ENCODE measurements at regions not wholly inside any gene's neighbourhood (a gene's known extent, or its start where the extent isn't known, plus 50 kb on each side); places are given as distances from the start of the nearest gene placed in this dataset.

DNA sequence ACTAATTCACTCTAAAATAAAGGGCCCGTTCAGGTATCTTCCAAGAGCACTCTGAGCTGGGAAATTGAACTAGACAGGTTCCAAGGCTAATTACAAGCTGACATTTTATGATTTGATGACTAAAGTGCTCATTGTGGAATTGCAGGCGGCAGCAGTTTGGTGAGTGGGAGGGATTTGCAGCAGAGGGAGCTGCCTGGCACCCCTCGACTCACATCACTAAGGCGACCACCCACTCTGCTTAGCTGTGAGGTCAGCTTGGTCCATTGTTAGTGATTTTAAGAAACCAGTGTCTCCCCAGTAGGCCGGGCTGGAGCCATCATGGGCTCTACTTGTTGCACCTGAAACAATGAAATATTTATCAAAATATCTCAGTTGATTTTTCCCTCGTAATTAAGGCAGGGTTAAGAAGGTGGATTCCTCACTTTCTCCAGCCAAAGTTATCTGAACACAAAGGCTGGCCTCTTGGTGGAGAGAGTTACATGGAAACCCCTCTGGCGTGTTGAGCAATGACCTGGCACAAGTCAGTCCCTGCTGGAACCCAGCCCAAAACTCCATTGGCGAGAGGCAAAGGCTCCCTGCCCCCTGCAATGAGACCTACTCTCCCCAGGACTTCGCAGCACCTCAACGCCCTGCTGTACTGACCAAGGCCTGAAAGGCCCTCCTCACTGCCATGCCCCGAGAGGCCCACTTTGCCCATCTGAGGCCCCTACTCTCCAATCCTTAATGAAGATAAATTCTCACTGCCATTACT lies 65.0 kb upstream of the ATP2B2 start:
- ATAC-seq: no peak
- Mint-ChIP-seq H3K27me3 (ENCODE audit: low read depth) (peaks cover 27% of the 10 kb centered on the region), H3K4me3 (no peak overlapping the region), H3K27ac (no peak overlapping the region), H3K36me3 (ENCODE audit: low read depth) (no peaks in the 10 kb centered on the region), H3K4me1 (ENCODE audit: low read depth) (no peaks in the 10 kb centered on the region), H3K9me3 (ENCODE audit: insufficient read depth) (no peaks in the 10 kb centered on the region)
- CTCF ChIA-PET: interaction anchor here (0.8 kb wide), 1 partner anchor 41 kb away, joined by 4 read pairs; no protein-coding TSS in a partner anchor
- DNase-seq: no peak
- POLR2A ChIA-PET: no interaction called here

DNA sequence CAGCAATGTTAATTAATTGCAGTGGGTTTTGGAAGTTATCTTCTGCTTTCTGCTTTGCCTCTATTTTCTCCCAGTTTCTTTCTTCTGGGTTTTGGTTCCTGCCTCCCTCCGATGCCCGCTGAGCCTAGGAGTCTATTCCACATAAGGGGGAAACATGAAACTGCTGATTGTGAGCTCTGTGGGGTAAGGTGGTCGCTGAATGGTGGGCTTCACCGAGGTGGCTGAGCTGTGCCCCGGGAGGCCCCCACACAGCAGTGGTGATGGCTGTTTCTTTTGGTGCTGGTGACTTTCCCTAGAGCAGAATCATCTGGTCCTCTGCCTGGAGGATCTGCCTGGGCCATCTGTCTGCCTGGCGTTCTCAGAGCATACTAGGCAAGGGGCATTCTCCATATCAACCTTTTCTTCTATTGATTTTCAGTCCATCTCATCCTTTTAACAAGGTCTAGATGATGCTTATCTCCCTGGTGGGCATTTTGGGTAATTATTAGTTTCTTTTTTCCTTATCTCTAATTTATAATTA lies 68.8 kb upstream of the ATP2B2 start:
- peaks cover 12% of the 10 kb centered on the region for H3K27me3 Mint-ChIP-seq (ENCODE audit: low read depth)
- CTCF ChIA-PET: no interaction called here
- H3K36me3 Mint-ChIP-seq (ENCODE audit: low read depth): no peaks in the 10 kb centered on the region
- ATAC-seq: no peak
- no peaks in the 10 kb centered on the region for H3K9me3 Mint-ChIP-seq (ENCODE audit: insufficient read depth)
- no peak overlapping the region for H3K27ac Mint-ChIP-seq
- POLR2A ChIA-PET: no interaction called here
- no peaks in the 10 kb centered on the region for H3K4me1 Mint-ChIP-seq (ENCODE audit: low read depth)
- DNase-seq: no peak
- no peak overlapping the region for H3K4me3 Mint-ChIP-seq

DNA sequence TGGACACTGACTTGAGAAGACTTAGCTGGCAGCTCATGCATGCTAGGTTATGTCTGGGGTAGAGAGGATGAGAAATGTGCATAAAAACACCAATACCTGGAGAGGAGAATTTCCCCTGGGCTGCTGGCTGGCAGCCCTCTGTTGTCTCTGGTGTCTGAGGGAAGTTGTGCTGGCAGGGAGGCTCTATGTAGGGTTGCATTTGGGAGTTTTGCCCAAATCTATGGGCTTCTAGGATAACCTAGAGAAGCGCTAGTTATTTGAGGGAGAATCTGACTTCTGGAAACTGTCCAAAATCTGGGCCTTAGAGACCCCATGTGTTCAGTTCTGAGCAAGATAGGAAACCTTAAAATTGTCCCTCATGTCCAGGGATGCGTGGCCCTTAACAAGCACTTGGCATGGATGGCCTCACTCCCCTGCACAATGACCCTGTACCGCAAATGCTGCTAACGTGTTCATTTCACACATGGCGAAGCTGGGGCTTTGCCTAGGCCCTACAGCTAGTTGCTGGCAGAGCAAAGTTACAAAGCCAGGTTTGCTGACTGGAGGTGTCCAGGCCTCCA lies 70.3 kb upstream of the ATP2B2 start:
- no peaks in the 10 kb centered on the region for H3K9me3 Mint-ChIP-seq (ENCODE audit: insufficient read depth)
- ATAC-seq: no peak
- CTCF ChIA-PET: no interaction called here

DNA sequence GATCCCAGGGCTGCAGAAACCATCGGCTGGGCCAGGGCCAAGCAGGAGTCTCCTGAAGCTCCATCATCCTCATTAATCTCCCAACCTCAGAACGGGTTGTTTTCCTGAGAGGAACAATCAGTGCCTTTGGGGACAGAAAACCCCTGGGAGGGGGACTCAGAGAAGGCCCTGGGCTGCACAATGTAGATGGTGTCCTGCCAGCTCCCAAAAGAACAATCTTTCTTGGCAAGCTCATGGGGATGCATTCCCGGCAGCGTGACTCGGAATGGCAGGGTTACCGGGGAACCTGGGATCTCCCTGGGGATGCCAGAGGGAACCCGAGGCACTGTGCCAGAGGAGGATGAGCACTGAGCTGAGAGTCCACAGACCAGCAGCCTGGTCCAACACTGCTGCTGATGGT lies 72.1 kb upstream of the ATP2B2 start:
- H3K4me3 Mint-ChIP-seq: no peak overlapping the region
- CTCF ChIA-PET: no interaction called here
- DNase-seq (no peak), ATAC-seq (no peak)
- POLR2A ChIA-PET: no interaction called here
- no peaks in the 10 kb centered on the region for H3K4me1 Mint-ChIP-seq (ENCODE audit: low read depth)
- H3K36me3 Mint-ChIP-seq (ENCODE audit: low read depth): no peaks in the 10 kb centered on the region
- H3K27me3 Mint-ChIP-seq (ENCODE audit: low read depth): peaks cover 20% of the 10 kb centered on the region
- no peak overlapping the region for H3K27ac Mint-ChIP-seq
- no peaks in the 10 kb centered on the region for H3K9me3 Mint-ChIP-seq (ENCODE audit: insufficient read depth)

More for the DNA sequence above, 70.3 kb upstream of the ATP2B2 start:
- DNase-seq: no peak
- Mint-ChIP-seq H3K4me1 (ENCODE audit: low read depth) (no peaks in the 10 kb centered on the region), H3K4me3 (no peak overlapping the region), H3K36me3 (ENCODE audit: low read depth) (no peaks in the 10 kb centered on the region), H3K27ac (no peak overlapping the region), H3K27me3 (ENCODE audit: low read depth) (peaks cover 12% of the 10 kb centered on the region)
- POLR2A ChIA-PET: no interaction called here

DNA sequence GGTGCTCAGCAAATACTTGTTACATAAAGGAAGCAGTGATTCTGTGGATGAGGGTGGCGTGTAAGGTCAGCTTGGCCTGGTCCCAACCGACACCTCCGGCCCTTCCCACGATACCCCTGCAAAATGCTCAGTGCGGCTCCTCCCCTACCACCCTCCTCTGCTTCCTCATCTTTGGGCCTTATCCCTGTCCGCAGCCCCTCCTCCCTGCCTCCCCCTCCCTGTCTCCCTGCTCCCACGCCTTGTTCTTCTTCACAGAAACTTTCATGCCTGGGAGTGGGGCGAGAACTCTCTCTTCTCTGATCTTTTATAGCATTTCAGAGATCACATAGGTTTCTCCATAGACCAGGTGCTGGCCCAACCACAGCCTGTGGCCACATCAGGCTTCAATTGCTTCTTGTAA lies 75.0 kb upstream of the ATP2B2 start:
- Mint-ChIP-seq H3K27ac (no peak overlapping the region), H3K27me3 (ENCODE audit: low read depth) (peaks cover 20% of the 10 kb centered on the region), H3K9me3 (ENCODE audit: insufficient read depth) (no peaks in the 10 kb centered on the region), H3K4me1 (ENCODE audit: low read depth) (no peaks in the 10 kb centered on the region), H3K36me3 (ENCODE audit: low read depth) (no peaks in the 10 kb centered on the region), H3K4me3 (no peak overlapping the region)
- ChIA-PET CTCF (no interaction called here), POLR2A (no interaction called here)
- no peak for DNase-seq
- ATAC-seq: no peak

DNA sequence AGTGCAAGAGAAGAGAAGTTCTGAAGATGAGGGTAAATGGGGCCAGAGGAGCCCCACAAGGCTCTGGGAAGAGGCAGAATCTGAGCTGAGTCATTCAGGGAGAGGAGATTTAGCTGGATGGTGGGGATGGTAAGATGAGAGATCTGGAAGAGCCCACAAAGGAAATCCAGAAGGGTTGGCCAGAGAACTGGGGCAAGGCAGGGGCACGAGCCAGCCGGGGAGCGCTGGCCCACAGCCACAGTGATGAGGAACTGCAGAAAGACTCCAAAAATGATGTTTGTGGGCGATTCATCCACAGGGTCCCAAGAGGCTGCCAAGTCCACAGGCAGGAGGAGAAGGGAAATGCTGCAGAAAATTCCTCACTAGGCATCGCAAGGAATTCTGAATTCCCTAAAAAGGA lies 75.9 kb upstream of the ATP2B2 start:
- no peaks in the 10 kb centered on the region for H3K4me1 Mint-ChIP-seq (ENCODE audit: low read depth)
- H3K9me3 Mint-ChIP-seq (ENCODE audit: insufficient read depth): no peaks in the 10 kb centered on the region
- no peak for DNase-seq
- H3K36me3 Mint-ChIP-seq (ENCODE audit: low read depth): no peaks in the 10 kb centered on the region
- H3K4me3 Mint-ChIP-seq: no peak overlapping the region
- ATAC-seq: no peak
- peaks cover 24% of the 10 kb centered on the region for H3K27me3 Mint-ChIP-seq (ENCODE audit: low read depth)
- ChIA-PET CTCF (no interaction called here), POLR2A (no interaction called here)
- no peak overlapping the region for H3K27ac Mint-ChIP-seq

DNA sequence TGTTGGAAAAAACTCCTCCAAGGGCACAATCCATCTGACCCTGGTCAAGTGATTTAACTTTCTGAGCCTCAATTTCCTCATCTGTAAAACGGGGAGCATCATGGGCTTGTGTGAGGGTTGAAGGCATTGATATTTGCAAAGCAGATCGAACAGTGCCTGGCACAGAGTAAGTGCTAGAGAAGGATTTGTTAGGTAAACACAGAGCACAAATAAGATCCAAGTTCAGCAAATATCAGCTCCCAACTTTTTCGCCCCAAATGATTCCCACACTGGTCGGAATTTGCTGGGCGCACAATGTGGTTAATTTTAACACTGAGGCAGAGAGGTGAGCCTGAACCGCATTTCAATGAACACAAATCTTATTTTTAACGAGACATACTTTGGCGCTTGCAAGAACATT lies 76.3 kb upstream of the ATP2B2 start:
- POLR2A ChIA-PET: no interaction called here
- H3K4me1 Mint-ChIP-seq (ENCODE audit: low read depth): no peaks in the 10 kb centered on the region
- no peaks in the 10 kb centered on the region for H3K9me3 Mint-ChIP-seq (ENCODE audit: insufficient read depth)
- ATAC-seq (no peak), DNase-seq (no peak)
- no peaks in the 10 kb centered on the region for H3K36me3 Mint-ChIP-seq (ENCODE audit: low read depth)
- H3K27me3 Mint-ChIP-seq (ENCODE audit: low read depth): peaks cover 26% of the 10 kb centered on the region
- H3K27ac Mint-ChIP-seq: no peak overlapping the region
- CTCF ChIA-PET: no interaction called here
- H3K4me3 Mint-ChIP-seq: no peak overlapping the region

DNA sequence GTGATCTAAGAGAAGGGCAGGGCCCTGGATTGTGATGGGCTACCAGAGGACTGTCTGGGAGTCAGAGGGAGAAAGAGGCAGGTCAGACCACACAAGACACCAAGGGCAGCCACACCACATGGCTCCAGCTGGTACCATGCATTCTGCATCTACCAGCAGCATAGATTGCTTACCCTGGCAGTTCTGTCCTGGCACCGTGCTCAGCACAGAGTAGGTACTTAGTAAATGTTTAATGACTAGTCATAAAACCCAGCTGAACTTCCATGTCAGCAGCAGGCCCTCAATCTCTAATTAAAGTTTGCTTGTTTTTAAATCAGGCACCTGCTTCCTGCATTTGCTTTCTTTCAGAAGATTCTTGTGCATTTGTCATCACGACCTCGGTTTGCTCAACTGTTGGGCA lies 77.3 kb upstream of the ATP2B2 start:
- DNase-seq (no peak), ATAC-seq (no peak)
- Mint-ChIP-seq H3K36me3 (ENCODE audit: low read depth) (no peaks in the 10 kb centered on the region), H3K9me3 (ENCODE audit: insufficient read depth) (no peaks in the 10 kb centered on the region), H3K27ac (no peak overlapping the region), H3K4me1 (ENCODE audit: low read depth) (no peaks in the 10 kb centered on the region), H3K27me3 (ENCODE audit: low read depth) (peaks cover 28% of the 10 kb centered on the region), H3K4me3 (no peak overlapping the region)
- CTCF ChIA-PET: no interaction called here
- POLR2A ChIA-PET: no interaction called here

DNA sequence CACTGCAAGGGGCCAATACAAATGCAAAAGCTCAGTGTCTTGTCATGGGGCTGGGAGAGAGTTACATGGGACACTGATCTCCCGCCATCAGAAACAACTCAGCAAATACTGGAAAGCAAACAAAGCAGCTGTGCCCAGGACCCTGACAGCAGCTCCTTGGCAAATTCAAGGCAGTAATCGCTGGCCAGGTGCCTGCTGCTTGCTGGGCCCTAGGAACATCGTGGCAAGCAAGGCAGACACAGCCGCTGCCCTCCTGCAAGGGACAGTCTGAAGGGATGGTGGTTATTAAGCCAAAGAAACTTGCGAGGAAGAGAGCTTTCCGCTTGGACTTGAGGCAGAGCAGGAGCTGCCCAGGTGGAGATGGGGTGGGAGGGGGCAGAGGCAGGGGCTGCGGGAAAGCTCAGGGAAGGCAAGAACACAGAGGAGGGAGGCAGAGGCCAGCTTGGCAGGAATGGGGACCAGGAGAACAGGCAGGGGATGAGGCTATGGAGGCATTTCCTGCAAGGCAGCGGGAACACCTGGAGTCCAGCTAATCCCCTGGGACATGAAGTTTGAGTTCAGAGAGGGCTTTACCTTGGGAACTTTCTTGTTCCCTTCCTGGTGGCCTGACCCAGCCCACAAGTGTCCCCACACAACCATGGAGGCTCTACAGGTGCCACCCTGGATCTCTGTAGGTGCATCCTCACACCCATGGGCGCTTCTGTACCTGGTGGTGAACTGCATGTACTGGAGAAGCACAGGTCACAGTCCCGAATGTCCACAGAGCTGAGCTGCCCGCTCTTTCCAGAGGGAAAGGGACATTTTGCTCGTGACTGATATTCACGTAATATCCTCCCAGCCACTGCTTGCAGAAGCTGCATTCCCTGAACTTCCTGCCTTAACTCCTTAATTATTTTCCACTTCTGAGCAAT lies 78.7 kb upstream of the ATP2B2 start:
- CTCF ChIA-PET: no interaction called here
- ATAC-seq (no peak), DNase-seq (no peak)
- Mint-ChIP-seq H3K27me3 (ENCODE audit: low read depth) (peaks cover 28% of the 10 kb centered on the region), H3K9me3 (ENCODE audit: insufficient read depth) (no peaks in the 10 kb centered on the region), H3K27ac (no peak overlapping the region), H3K4me1 (ENCODE audit: low read depth) (no peaks in the 10 kb centered on the region), H3K4me3 (no peak overlapping the region), H3K36me3 (ENCODE audit: low read depth) (no peaks in the 10 kb centered on the region)
- POLR2A ChIA-PET: no interaction called here

DNA sequence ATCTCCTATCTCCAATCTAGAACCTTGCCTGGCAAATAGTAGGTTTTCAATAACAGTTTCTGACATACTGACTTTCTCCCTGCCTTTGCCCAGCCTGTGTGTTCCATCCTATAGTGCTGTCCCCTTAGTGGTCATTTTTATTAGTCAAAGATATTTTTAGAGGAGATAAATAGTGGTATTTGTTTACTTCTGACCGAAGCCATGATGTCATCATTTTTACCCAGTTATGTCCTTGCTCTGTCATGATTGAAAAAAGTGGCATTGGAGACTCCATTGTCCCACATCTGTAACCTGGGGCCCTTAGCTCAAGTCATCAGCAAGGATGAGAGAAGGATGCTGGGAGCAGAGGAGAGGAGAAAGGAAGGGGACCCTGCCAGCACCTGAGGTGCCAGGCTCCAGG lies 80.6 kb upstream of the ATP2B2 start:
- peaks cover 28% of the 10 kb centered on the region for H3K27me3 Mint-ChIP-seq (ENCODE audit: low read depth)
- POLR2A ChIA-PET: no interaction called here
- H3K36me3 Mint-ChIP-seq (ENCODE audit: low read depth): no peaks in the 10 kb centered on the region
- CTCF ChIA-PET: no interaction called here
- ATAC-seq (no peak), DNase-seq (no peak)
- H3K4me1 Mint-ChIP-seq (ENCODE audit: low read depth): no peaks in the 10 kb centered on the region
- no peaks in the 10 kb centered on the region for H3K9me3 Mint-ChIP-seq (ENCODE audit: insufficient read depth)
- no peak overlapping the region for H3K27ac Mint-ChIP-seq
- no peak overlapping the region for H3K4me3 Mint-ChIP-seq

DNA sequence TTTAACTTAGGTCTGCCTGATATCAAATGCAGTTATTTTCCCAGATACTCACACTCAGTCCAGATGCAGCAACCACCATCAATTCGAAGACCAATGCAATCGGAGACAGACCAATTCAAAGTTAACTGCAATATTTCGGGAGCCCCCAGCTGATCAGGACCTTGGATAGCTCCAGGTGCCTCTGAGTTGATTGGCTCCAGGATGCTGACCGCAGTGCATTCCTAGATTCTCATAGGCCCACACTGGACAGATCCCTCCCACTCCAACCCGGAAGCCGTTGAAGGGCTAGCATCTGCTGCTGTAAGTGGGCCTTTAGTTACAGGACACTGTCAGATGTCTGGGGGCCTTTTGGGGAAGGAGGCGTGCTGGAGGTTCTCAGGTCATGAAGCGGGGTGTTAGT lies 89.5 kb upstream of the ATP2B2 start:
- H3K9me3 Mint-ChIP-seq (ENCODE audit: insufficient read depth): no peaks in the 10 kb centered on the region
- no peak overlapping the region for H3K4me3 Mint-ChIP-seq
- peak; percentile 76 for DNase-seq
- POLR2A ChIA-PET: no interaction called here
- no peak overlapping the region for H3K27ac Mint-ChIP-seq
- ATAC-seq: peak; percentile 91
- CTCF ChIA-PET: no interaction called here
- H3K36me3 Mint-ChIP-seq (ENCODE audit: low read depth): no peaks in the 10 kb centered on the region
- H3K4me1 Mint-ChIP-seq (ENCODE audit: low read depth): no peaks in the 10 kb centered on the region
- H3K27me3 Mint-ChIP-seq (ENCODE audit: low read depth): peaks cover 22% of the 10 kb centered on the region

DNA sequence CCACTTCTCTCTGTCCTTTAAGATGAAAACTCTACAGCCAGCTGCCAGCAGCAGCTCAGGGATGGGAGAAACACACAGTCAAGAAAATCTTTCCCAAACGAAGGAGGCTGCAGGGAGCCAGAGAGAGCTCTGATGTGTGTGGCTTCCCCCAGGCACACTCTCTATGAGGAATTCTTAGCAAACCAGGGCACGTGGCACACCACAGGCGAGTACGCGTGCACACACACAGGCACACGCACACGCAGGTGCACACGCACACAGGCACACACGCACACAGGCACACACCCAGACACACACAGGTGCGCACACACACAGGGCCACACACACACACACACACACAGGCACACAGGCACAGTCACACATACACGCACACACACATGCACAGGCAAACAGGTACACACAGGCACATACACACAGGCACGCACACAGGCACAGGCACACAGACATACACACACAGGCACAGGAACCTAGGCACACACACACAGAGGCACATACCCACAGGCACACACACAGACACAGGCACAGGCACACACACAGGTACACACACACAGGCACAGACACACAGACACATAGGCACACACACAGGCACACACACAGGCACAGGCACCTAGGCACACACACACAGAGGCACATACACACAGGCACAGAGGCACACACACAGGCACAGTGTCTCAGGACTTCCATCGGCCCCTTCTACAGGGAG lies 91.5 kb upstream of the ATP2B2 start:
- CTCF ChIA-PET: no interaction called here
- H3K9me3 Mint-ChIP-seq (ENCODE audit: insufficient read depth): no peaks in the 10 kb centered on the region
- POLR2A ChIA-PET: no interaction called here
- H3K4me1 Mint-ChIP-seq (ENCODE audit: low read depth): peaks cover 5% of the 10 kb centered on the region
- H3K4me3 Mint-ChIP-seq: no peak overlapping the region
- H3K27me3 Mint-ChIP-seq (ENCODE audit: low read depth): peaks cover 20% of the 10 kb centered on the region
- no peak overlapping the region for H3K27ac Mint-ChIP-seq
- DNase-seq (no peak), ATAC-seq (no peak)
- no peaks in the 10 kb centered on the region for H3K36me3 Mint-ChIP-seq (ENCODE audit: low read depth)

All from activated CD8-positive, alpha-beta T cell treated with anti-CD3 and anti-CD28 coated beads, Interleukin-2, amount 10 ng/mL, durations not matched to agents 7 days and 5 days (primary cell).